ENCODE measurements at regions not wholly inside any gene's neighbourhood (a gene's known extent, or its start where the extent isn't known, plus 50 kb on each side); places are given as distances from the start of the nearest gene placed in this dataset.

- Histone ChIP-seq H3K36me3 (replicated peaks in 1 of 2; ENCODE audit: insufficient read depth in 1 of 2, low read depth in 2 of 2) (no peaks in the 10 kb centered on the region), H3K9me3 (no peaks in the 10 kb centered on the region), H3K4me3 (no peak overlapping the region), H3K27me3 (no peaks in the 10 kb centered on the region), H3K27ac (peak overlapping the region in 1 of 4 donors; percentile 54), H3K4me1 (no peaks in the 10 kb centered on the region)
- intact Hi-C loops (cut with DNase I), result no loop called here
- DNase-seq, result no peak
- no peak for ATAC-seq
- TF ChIP-seq CTCF (IDR thresholded peaks at IDR 0.05), result no peak
- no peak for TF ChIP-seq POLR2A (IDR thresholded peaks at IDR 0.05)
- WGBS, 2 donors, result 64 to 72% methylated on average over 5 to 7 of the region's 7 CpGs
Measured at GRCh38 chr13:50636007-50636704, 207.3 kb downstream of the DLEU7 start.

- intact Hi-C loops (cut with DNase I), result no loop called here
- H3K36me3 ChIP-seq (replicated peaks in 1 of 2; ENCODE audit: insufficient read depth in 1 of 2, low read depth in 2 of 2), result no peaks in the 10 kb centered on the region
- H3K4me3 ChIP-seq, result no peak overlapping the region
- 71 to 82% methylated on average over 5 of the region's 5 CpGs for WGBS, 2 donors
- DNase-seq (no peak), ATAC-seq (no peak)
- H3K9me3 ChIP-seq, result no peaks in the 10 kb centered on the region
- no peak overlapping the region for H3K27ac ChIP-seq
- H3K27me3 ChIP-seq, result no peaks in the 10 kb centered on the region
- TF ChIP-seq POLR2A (IDR thresholded peaks at IDR 0.05) (no peak), CTCF (IDR thresholded peaks at IDR 0.05) (no peak)
- no peaks in the 10 kb centered on the region for H3K4me1 ChIP-seq
Measured at GRCh38 chr13:50643060-50643459, 200.4 kb downstream of the DLEU7 start.

- DNase-seq, result no peak
- ATAC-seq, result no peak
Measured at GRCh38 chr13:50644081-50644871, 199.2 kb downstream of the DLEU7 start.

GRCh38 chr13:50645092-50645491 is 198.4 kb downstream of the DLEU7 start:
- no peak for DNase-seq
- intact Hi-C loops (cut with DNase I), result no loop called here
- Histone ChIP-seq H3K4me3 (no peak overlapping the region), H3K27me3 (no peaks in the 10 kb centered on the region), H3K4me1 (no peaks in the 10 kb centered on the region), H3K27ac (no peak overlapping the region), H3K36me3 (replicated peaks in 1 of 2; ENCODE audit: insufficient read depth in 1 of 2, low read depth in 2 of 2) (no peaks in the 10 kb centered on the region), H3K9me3 (no peaks in the 10 kb centered on the region)
- no peak for TF ChIP-seq CTCF (IDR thresholded peaks at IDR 0.05)
- WGBS, 2 donors, result 75 to 91% methylated on average over 4 of the region's 4 CpGs
- no peak for ATAC-seq

More at GRCh38 chr13:50644081-50644871, 199.2 kb downstream of the DLEU7 start:
- no peaks in the 10 kb centered on the region for H3K9me3 ChIP-seq
- TF ChIP-seq POLR2A (IDR thresholded peaks at IDR 0.05) (no peak), CTCF (IDR thresholded peaks at IDR 0.05) (no peak)
- H3K4me1 ChIP-seq, result no peaks in the 10 kb centered on the region
- intact Hi-C loops (cut with DNase I), result no loop called here
- no peak overlapping the region for H3K4me3 ChIP-seq
- no peaks in the 10 kb centered on the region for H3K27me3 ChIP-seq
- H3K27ac ChIP-seq, result no peak overlapping the region
- 84 to 86% methylated on average over 5 of the region's 5 CpGs for WGBS, 2 donors
- H3K36me3 ChIP-seq (replicated peaks in 1 of 2; ENCODE audit: insufficient read depth in 1 of 2, low read depth in 2 of 2), result no peaks in the 10 kb centered on the region

Data from body of pancreas (tissue), 4 donors.